SK-N-SH (cell line): ENCODE measurements at regions not wholly inside any gene's neighbourhood (a gene's known extent, or its start where the extent isn't known, plus 50 kb on each side); places are given as distances from the start of the nearest gene placed in this dataset.

Experiments
- CTCF ChIA-PET: fragments of 300-600, 350-600 bp; formaldehyde crosslinking; extraction: SDS; loops from one replicate; lab custom pipeline; 2021; lab: Yijun Ruan, JAX
- POLR2A ChIA-PET: fragments of 350-600 bp; sonication (Branson Sonifier 250); formaldehyde crosslinking; extraction: SDS; loops from one replicate; lab custom pipeline; 2020; ENCODE audit warnings: antibody characterized with exemption, inconsistent platforms; lab: Yijun Ruan, JAX
- DNase-seq: peaks from one replicate; pipeline ENCODE4 v3.0.0; 2012
- H2AFZ ChIP-seq: fragments of 200-600 bp; sonication (generic); 2 replicates; pipeline ENCODE4 v1.8.1; 2016; ENCODE audit warnings: antibody characterized with exemption, mild to moderate bottlenecking, low read depth
- H3F3A ChIP-seq: fragments of 200-600 bp; sonication (generic); replicated peaks from 2 replicates; pipeline ENCODE3; 2016; ENCODE audit warnings: antibody characterized with exemption, mild to moderate bottlenecking; ENCODE audit not compliant: insufficient read depth
- H3K27ac ChIP-seq, 2 experiments: fragments of 200-500 bp in 1 of 2; fragments of 200-600 bp in 1 of 2; sonication (Bioruptor generic) in 1 of 2; sonication (generic), shearing (Covaris generic) in 1 of 2; 2 replicates each; pipeline versions ENCODE4 v1.5.1 to v1.6.1; 2014 to 2016; ENCODE audit warnings: low read depth in 2 of 2, inconsistent platforms in 1 of 2, low read length in 1 of 2, mild to moderate bottlenecking in 1 of 2, mixed read lengths in 1 of 2
- H3K27me3 ChIP-seq: fragments of 200-600 bp; sonication (generic), shearing (Covaris generic); 2 replicates; pipeline ENCODE4 v1.6.1; 2016; ENCODE audit warnings: mixed run types; ENCODE audit not compliant: insufficient read depth
- H3K36me3 ChIP-seq, 2 experiments: fragments of 200-500 bp in 1 of 2; fragments of 200-600 bp in 1 of 2; sonication (Bioruptor generic) in 1 of 2; sonication (generic) in 1 of 2; replicated peaks in 1 of 2; 2 replicates each; pipeline versions ENCODE3 to v1.5.1; 2014 to 2016; ENCODE audit warnings: low read length in 1 of 2, mild to moderate bottlenecking in 1 of 2; ENCODE audit not compliant: insufficient read depth in 2 of 2, control insufficient read depth in 1 of 2
- H3K4me1 ChIP-seq, 2 experiments: fragments of 200-500 bp in 1 of 2; fragments of 200-600 bp in 1 of 2; sonication (Bioruptor generic) in 1 of 2; sonication (generic), shearing (Covaris generic) in 1 of 2; 2 replicates each; pipeline versions ENCODE4 v1.5.1 to v1.6.1; 2014 to 2016; ENCODE audit warnings: low read depth in 1 of 2, low read length in 1 of 2, mixed run types in 1 of 2; ENCODE audit not compliant: insufficient read depth in 2 of 2, control insufficient read depth in 1 of 2
- H3K4me2 ChIP-seq: fragments of 200-600 bp; sonication (generic), shearing (Covaris generic); 2 replicates; pipeline ENCODE4 v1.6.1; 2017; ENCODE audit warnings: mixed run types
- H3K4me3 ChIP-seq, 2 experiments: fragments of 200-500 bp in 1 of 2; fragments of 200-600 bp in 1 of 2; sonication (Bioruptor generic) in 1 of 2; sonication (generic), shearing (Covaris generic) in 1 of 2; 2 replicates each; pipeline versions ENCODE4 v1.5.1 to v1.8.1; 2014 to 2016; ENCODE audit warnings: low read depth in 2 of 2, inconsistent platforms in 1 of 2, low read length in 1 of 2, mild to moderate bottlenecking in 1 of 2, mixed read lengths in 1 of 2, moderate library complexity in 1 of 2
- H3K79me2 ChIP-seq: fragments of 200-600 bp; sonication (generic); 2 replicates; pipeline ENCODE4 v1.8.1; 2017; ENCODE audit warnings: mild to moderate bottlenecking; ENCODE audit not compliant: insufficient read depth
- H3K9ac ChIP-seq: fragments of 200-600 bp; sonication (generic); 2 replicates; pipeline ENCODE4 v1.6.1; 2017; ENCODE audit warnings: mixed run types
- H3K9me2 ChIP-seq: fragments of 200-600 bp; sonication (generic); 2 replicates; pipeline ENCODE4 v1.6.1; 2017; ENCODE audit warnings: mixed run types
- H3K9me3 ChIP-seq: fragments of 200-600 bp; sonication (generic); 2 replicates; pipeline ENCODE4 v1.6.1; 2017; ENCODE audit warnings: mixed run types, mild to moderate bottlenecking, moderate library complexity
- H4K20me1 ChIP-seq: fragments of 200-600 bp; sonication (generic); 2 replicates; pipeline ENCODE4 v1.6.1; 2017; ENCODE audit warnings: mild to moderate bottlenecking, mixed run types; ENCODE audit not compliant: insufficient read depth
- ELF1 ChIP-seq: IDR thresholded peaks from 2 replicates; pipeline ENCODE4 v1.4.0; 2012
- EP300 ChIP-seq, 2 experiments: IDR thresholded peaks; 2 replicates each; pipeline versions ENCODE4 v1.4.0 to v1.6.1; 2012; ENCODE audit warnings: borderline replicate concordance in 1 of 2, low read depth in 1 of 2, low read length in 1 of 2
- FOSL2 ChIP-seq: IDR thresholded peaks from 2 replicates; pipeline ENCODE4 v1.4.0; 2012; ENCODE audit warnings: low read depth, mild to moderate bottlenecking, moderate library complexity, borderline replicate concordance
- FOXJ3 ChIP-seq: sonication (generic); formaldehyde crosslinking; IDR thresholded peaks from 2 replicates; pipeline ENCODE4 v1.5.1; 2020; ENCODE audit warnings: mild to moderate bottlenecking, missing genetic modification reagents
- FOXM1 ChIP-seq: IDR thresholded peaks from 2 replicates; pipeline ENCODE4 v1.4.0; 2012; ENCODE audit warnings: low read depth, mild to moderate bottlenecking
- GABPA ChIP-seq: IDR thresholded peaks from 2 replicates; pipeline ENCODE4 v1.4.0; 2012; ENCODE audit warnings: low read depth, mild to moderate bottlenecking
- IRF3 ChIP-seq: fragments of 150-350 bp; IDR thresholded peaks from 2 replicates; pipeline ENCODE4 v1.6.1; 2016; ENCODE audit warnings: mild to moderate bottlenecking, low read depth, low read length
- MXI1 ChIP-seq: IDR thresholded peaks from 2 replicates; pipeline ENCODE4 v1.6.1; 2012; ENCODE audit warnings: mild to moderate bottlenecking, low read depth, low read length, improper control_type of control experiment
- NFIC ChIP-seq: IDR thresholded peaks from 2 replicates; pipeline ENCODE4 v1.4.0; 2012; ENCODE audit warnings: borderline replicate concordance
- NRF1 ChIP-seq: IDR thresholded peaks from 2 replicates; pipeline ENCODE4 v1.6.1; 2012; ENCODE audit warnings: low read depth, mild to moderate bottlenecking, low read length
- RAD21 ChIP-seq: IDR thresholded peaks from 2 replicates; pipeline ENCODE4 v1.6.1; 2012; ENCODE audit warnings: mild to moderate bottlenecking, low read length
- RCOR1 ChIP-seq: fragments of 150-350 bp; IDR thresholded peaks from 2 replicates; pipeline ENCODE4 v1.6.1; 2017; ENCODE audit warnings: antibody characterized with exemption, low read length
- REST ChIP-seq: IDR thresholded peaks from 2 replicates; pipeline ENCODE4 v1.6.1; 2012; ENCODE audit warnings: mild to moderate bottlenecking, low read depth, low read length, moderate library complexity
- SMC3 ChIP-seq: IDR thresholded peaks from 2 replicates; pipeline ENCODE4 v1.6.1; 2012; ENCODE audit warnings: low read depth, low read length, improper control_type of control experiment
- TEAD4 ChIP-seq: IDR thresholded peaks from 2 replicates; pipeline ENCODE4 v1.4.0; 2012; ENCODE audit warnings: mild to moderate bottlenecking, borderline replicate concordance; ENCODE audit not compliant: insufficient read depth
- USF1 ChIP-seq: IDR thresholded peaks from 2 replicates; pipeline ENCODE4 v1.4.0; 2012; ENCODE audit warnings: low read depth, borderline replicate concordance
- USF2 ChIP-seq: fragments of 150-350 bp; IDR thresholded peaks from 2 replicates; pipeline ENCODE4 v1.6.1; 2017; ENCODE audit warnings: antibody characterized with exemption, low read length, low read depth, borderline replicate concordance
- ZBTB33 ChIP-seq: IDR thresholded peaks from 2 replicates; pipeline ENCODE4 v1.4.0; 2012; ENCODE audit warnings: low read depth, borderline replicate concordance
- WGBS: methylation state at CpG from one replicate; pipeline ENCODE4 v1.1.6; 2017; ENCODE audit warnings: low lambda C conversion rate; 5-methylcytosine and 5-hydroxymethylcytosine counted together

- no peak for TF ChIP-seq REST
- TF ChIP-seq IRF3, result no peak
Observed at GRCh38 chr3:178139116-178139515, 397.1 kb upstream of the KCNMB2 start (continued).

GRCh38 chr3:178140531-178141304 lies 395.5 kb upstream of the KCNMB2 start:
- POLR2A ChIA-PET, result no interaction called here
- Histone ChIP-seq H3K27ac (no peak overlapping the region), H3K27me3 (no peaks in the 10 kb centered on the region), H3K4me3 (no peak overlapping the region), H3K9me3 (no peaks in the 10 kb centered on the region), H4K20me1 (no peaks in the 10 kb centered on the region), H3K79me2 (no peaks in the 10 kb centered on the region), H2AFZ (no peak overlapping the region), H3K36me3 (no peaks in the 10 kb centered on the region), H3F3A (no peaks in the 10 kb centered on the region), H3K4me2 (no peak overlapping the region)
- CTCF ChIA-PET, result interaction anchor here (1.8 kb wide), 1 partner anchor 24 kb away, joined by 4 read pairs; no protein-coding TSS in a partner anchor
- DNase-seq, result no peak
- 84% methylated on average over 4 of the region's 4 CpGs for WGBS
- TF ChIP-seq NRF1, result no peak
- TF ChIP-seq GABPA, result no peak
- no peak for TF ChIP-seq EP300 (IDR thresholded peaks at IDR 0.05; ENCODE audit: borderline replicate concordance in 1 of 2, low read depth in 1 of 2, low read length in 1 of 2)
- no peak for TF ChIP-seq RAD21
- TF ChIP-seq MXI1, result no peak
- TF ChIP-seq SMC3, result no peak
- no peak for TF ChIP-seq USF2
- TF ChIP-seq RCOR1, result no peak
- no peak for TF ChIP-seq ZBTB33
- no peak for TF ChIP-seq USF1
- no peak for TF ChIP-seq REST
- no peak for TF ChIP-seq NFIC
- TF ChIP-seq ELF1, result no peak
- no peak for TF ChIP-seq FOXM1
- no peak for TF ChIP-seq FOXJ3 (CRISPR knock-in tag)
- no peak for TF ChIP-seq FOSL2
- TF ChIP-seq TEAD4, result no peak
- TF ChIP-seq, all 33 proteins: peak for 0
- Histone ChIP-seq H3K4me1 (no peaks in the 10 kb centered on the region), H3K9me2 (no peaks in the 10 kb centered on the region), H3K9ac (no peak overlapping the region)
